Neural progenitor cell (in vitro differentiated cells): ENCODE measurements at regions not wholly inside any gene's neighbourhood (a gene's known extent, or its start where the extent isn't known, plus 50 kb on each side); places are given as distances from the start of the nearest gene placed in this dataset.

ENCODE experiments used
- DNase-seq: peaks from one replicate; pipeline ENCODE4 v3.0.0-alpha.2; 2016; ENCODE audit warnings: low spot score
- H2AFZ ChIP-seq: fragments of 200-600 bp; sonication (generic); replicated peaks from 2 replicates; pipeline ENCODE4 v1.6.1; 2016; ENCODE audit warnings: antibody characterized with exemption
- H3F3A ChIP-seq: fragments of 200-600 bp; sonication (generic); 2 replicates; pipeline ENCODE4 v1.6.1; 2016; ENCODE audit warnings: antibody characterized with exemption, low read depth
- H3K27ac ChIP-seq: fragments of 200-600 bp; sonication (generic); 2 replicates; pipeline ENCODE4 v1.5.1; 2016; ENCODE audit warnings: mild to moderate bottlenecking
- H3K27me3 ChIP-seq: fragments of 200-600 bp; sonication (generic); 2 replicates; pipeline ENCODE4 v1.6.1; 2016; ENCODE audit warnings: mild to moderate bottlenecking, moderate library complexity
- H3K36me3 ChIP-seq: fragments of 200-600 bp; sonication (generic); 2 replicates; pipeline ENCODE4 v1.5.1; 2016
- H3K4me1 ChIP-seq: fragments of 200-600 bp; sonication (generic); 2 replicates; pipeline ENCODE4 v1.6.1; 2016; ENCODE audit warnings: mixed run types
- H3K4me2 ChIP-seq: fragments of 200-600 bp; sonication (generic); 2 replicates; pipeline ENCODE4 v1.6.1; 2016
- H3K4me3 ChIP-seq: fragments of 200-600 bp; sonication (generic); 2 replicates; pipeline ENCODE4 v1.5.1; 2016
- H3K79me2 ChIP-seq: fragments of 200-600 bp; sonication (generic); 2 replicates; pipeline ENCODE4 v1.6.1; 2016; ENCODE audit warnings: low read depth
- H3K9ac ChIP-seq: fragments of 200-600 bp; sonication (generic); 2 replicates; pipeline ENCODE4 v1.6.1; 2016
- H3K9me3 ChIP-seq: fragments of 200-600 bp; sonication (generic); 2 replicates; pipeline ENCODE4 v1.5.1; 2016; ENCODE audit warnings: low read depth
- H4K20me1 ChIP-seq: fragments of 200-600 bp; sonication (generic); 2 replicates; pipeline ENCODE4 v1.6.1; 2016; ENCODE audit warnings: low read depth
- H3K27ac Mint-ChIP-seq: 3 replicates; pipeline ENCODE4 v1.8.0; 2021; ENCODE audit warnings: mixed read lengths
- H3K27me3 Mint-ChIP-seq: 2 replicates; pipeline ENCODE4 v1.8.0; 2022; ENCODE audit warnings: low read depth, mild to moderate bottlenecking, inconsistent platforms, moderate library complexity, mixed read lengths; ENCODE audit not compliant: insufficient read depth
- H3K36me3 Mint-ChIP-seq: 3 replicates; pipeline ENCODE4 v1.8.0; 2021; ENCODE audit warnings: mixed read lengths
- H3K4me1 Mint-ChIP-seq: 3 replicates; pipeline ENCODE4 v1.8.0; 2021; ENCODE audit warnings: mixed read lengths
- H3K4me3 Mint-ChIP-seq: 3 replicates; pipeline ENCODE4 v1.8.0; 2021; ENCODE audit warnings: mild to moderate bottlenecking, moderate library complexity, mixed read lengths
- H3K9me3 Mint-ChIP-seq: 3 replicates; pipeline ENCODE4 v1.8.0; 2020; ENCODE audit warnings: mixed read lengths
- EZH2 ChIP-seq: fragments of 200-600 bp; sonication (generic); IDR thresholded peaks from 2 replicates; pipeline ENCODE4 v1.6.1; 2017; ENCODE audit warnings: antibody characterized with exemption, mild to moderate bottlenecking, moderate library complexity
- EZH2phosphoT487 ChIP-seq: fragments of 200-600 bp; sonication (generic); IDR thresholded peaks from 2 replicates; pipeline ENCODE4 v1.6.1; 2017; ENCODE audit warnings: antibody characterized with exemption
- TF ChIP-seq, protein P1 (sequence below): fragments of 200-600 bp; sonication (generic); IDR thresholded peaks from 2 replicates; pipeline ENCODE4 v1.5.1; 2017; ENCODE audit warnings: antibody characterized with exemption, mild to moderate bottlenecking

GRCh38 chr2:49832555-49832954 is 678.2 kb upstream of the FSHR start:
- no peaks in the 10 kb centered on the region for H3K9me3 ChIP-seq
- Mint-ChIP-seq H3K27me3 (peaks cover 2% of the 10 kb centered on the region), H3K36me3 (no peaks in the 10 kb centered on the region), H3K4me1 (no peaks in the 10 kb centered on the region), H3K27ac (no peak overlapping the region), H3K4me3 (no peak overlapping the region), H3K9me3 (no peaks in the 10 kb centered on the region)
- H3K79me2 ChIP-seq = no peaks in the 10 kb centered on the region
- no peak for DNase-seq
- H3K4me1 ChIP-seq = peaks cover 3% of the 10 kb centered on the region
- H3K27ac ChIP-seq = no peak overlapping the region
- H3K36me3 ChIP-seq = no peaks in the 10 kb centered on the region
- no peaks in the 10 kb centered on the region for H3F3A ChIP-seq
- no peak overlapping the region for H3K9ac ChIP-seq
- H3K27me3 ChIP-seq = no peaks in the 10 kb centered on the region
- no peak overlapping the region for H2AFZ ChIP-seq
- H3K4me2 ChIP-seq = no peak overlapping the region
- no peak overlapping the region for H3K4me3 ChIP-seq
- H4K20me1 ChIP-seq = no peaks in the 10 kb centered on the region
- TF ChIP-seq EZH2phosphoT487 = no peak
- TF ChIP-seq, protein P1, sequence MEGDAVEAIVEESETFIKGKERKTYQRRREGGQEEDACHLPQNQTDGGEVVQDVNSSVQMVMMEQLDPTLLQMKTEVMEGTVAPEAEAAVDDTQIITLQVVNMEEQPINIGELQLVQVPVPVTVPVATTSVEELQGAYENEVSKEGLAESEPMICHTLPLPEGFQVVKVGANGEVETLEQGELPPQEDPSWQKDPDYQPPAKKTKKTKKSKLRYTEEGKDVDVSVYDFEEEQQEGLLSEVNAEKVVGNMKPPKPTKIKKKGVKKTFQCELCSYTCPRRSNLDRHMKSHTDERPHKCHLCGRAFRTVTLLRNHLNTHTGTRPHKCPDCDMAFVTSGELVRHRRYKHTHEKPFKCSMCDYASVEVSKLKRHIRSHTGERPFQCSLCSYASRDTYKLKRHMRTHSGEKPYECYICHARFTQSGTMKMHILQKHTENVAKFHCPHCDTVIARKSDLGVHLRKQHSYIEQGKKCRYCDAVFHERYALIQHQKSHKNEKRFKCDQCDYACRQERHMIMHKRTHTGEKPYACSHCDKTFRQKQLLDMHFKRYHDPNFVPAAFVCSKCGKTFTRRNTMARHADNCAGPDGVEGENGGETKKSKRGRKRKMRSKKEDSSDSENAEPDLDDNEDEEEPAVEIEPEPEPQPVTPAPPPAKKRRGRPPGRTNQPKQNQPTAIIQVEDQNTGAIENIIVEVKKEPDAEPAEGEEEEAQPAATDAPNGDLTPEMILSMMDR = no peak

DNA sequence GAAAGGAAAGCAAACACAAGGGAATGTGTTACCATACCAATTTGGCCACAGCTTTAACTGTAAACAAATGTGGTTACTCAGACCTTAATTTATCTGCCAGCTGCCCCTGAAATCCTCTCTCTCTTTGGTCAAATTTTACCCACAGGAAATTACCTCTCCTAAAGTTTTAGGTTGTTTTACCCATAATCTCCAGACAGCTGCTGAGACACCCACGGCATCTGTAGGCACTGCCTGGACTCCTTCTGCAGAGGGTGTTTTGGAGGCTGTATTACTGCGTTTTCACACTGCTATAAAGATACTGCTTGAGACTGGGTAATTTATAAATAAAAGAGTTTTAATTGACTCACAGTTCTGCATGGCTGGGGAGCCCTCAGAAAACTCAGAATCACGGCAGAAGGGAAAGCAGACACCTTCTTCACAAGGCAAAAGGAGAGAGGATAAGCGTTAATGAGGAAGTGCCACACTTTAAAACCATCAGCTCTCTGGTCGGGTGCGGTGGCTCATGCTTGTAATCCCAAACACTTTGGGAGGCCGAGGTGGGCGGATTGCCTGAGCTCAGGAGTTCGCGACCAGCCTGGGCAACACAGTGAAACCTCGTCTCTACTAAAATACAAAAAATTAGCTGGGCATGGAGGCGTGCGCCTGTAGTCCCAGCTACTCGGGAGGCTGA is 677.5 kb upstream of the FSHR start:
- peaks cover 2% of the 10 kb centered on the region for H3K27me3 Mint-ChIP-seq
- Histone ChIP-seq H3K27me3 (no peaks in the 10 kb centered on the region), H2AFZ (no peak overlapping the region), H3K4me1 (peaks cover 9% of the 10 kb centered on the region), H3K9me3 (no peaks in the 10 kb centered on the region), H3K9ac (no peak overlapping the region), H3K36me3 (no peaks in the 10 kb centered on the region), H3K4me3 (no peak overlapping the region), H3K4me2 (no peak overlapping the region), H4K20me1 (no peaks in the 10 kb centered on the region), H3F3A (no peaks in the 10 kb centered on the region), H3K27ac (no peak overlapping the region), H3K79me2 (no peaks in the 10 kb centered on the region)
- TF ChIP-seq EZH2phosphoT487 (no peak), EZH2 (no peak)
- TF ChIP-seq, protein P1 = no peak
- H3K36me3 Mint-ChIP-seq = no peaks in the 10 kb centered on the region
- no peak overlapping the region for H3K4me3 Mint-ChIP-seq
- no peak for DNase-seq
- H3K27ac Mint-ChIP-seq = no peak overlapping the region
- no peaks in the 10 kb centered on the region for H3K9me3 Mint-ChIP-seq
- H3K4me1 Mint-ChIP-seq = no peaks in the 10 kb centered on the region

- no peak overlapping the region for H3K27ac Mint-ChIP-seq
- no peak overlapping the region for H3K4me3 Mint-ChIP-seq
Measured at GRCh38 chr2:49830846-49831245, 676.5 kb upstream of the FSHR start.

More at GRCh38 chr2:49830846-49831245, 676.5 kb upstream of the FSHR start:
- Histone ChIP-seq H3K4me1 (peaks cover 9% of the 10 kb centered on the region), H3K9ac (no peak overlapping the region), H3F3A (no peaks in the 10 kb centered on the region), H3K4me2 (no peak overlapping the region), H3K27me3 (no peaks in the 10 kb centered on the region), H3K79me2 (no peaks in the 10 kb centered on the region), H3K36me3 (no peaks in the 10 kb centered on the region), H4K20me1 (no peaks in the 10 kb centered on the region), H3K9me3 (no peaks in the 10 kb centered on the region), H2AFZ (no peak overlapping the region), H3K4me3 (no peak overlapping the region), H3K27ac (no peak overlapping the region)
- TF ChIP-seq EZH2 (no peak), EZH2phosphoT487 (no peak)
- TF ChIP-seq, protein P1 = no peak
- no peaks in the 10 kb centered on the region for H3K36me3 Mint-ChIP-seq
- no peaks in the 10 kb centered on the region for H3K9me3 Mint-ChIP-seq
- H3K27me3 Mint-ChIP-seq = peaks cover 2% of the 10 kb centered on the region
- H3K4me1 Mint-ChIP-seq = no peaks in the 10 kb centered on the region
- no peak for DNase-seq
